ENCODE measurements at regions not wholly inside any gene's neighbourhood (a gene's known extent, or its start where the extent isn't known, plus 50 kb on each side); places are given as distances from the start of the nearest gene placed in this dataset.

- H3K4me3 ChIP-seq (ENCODE audit: low read depth, low read length, poor library complexity, severe bottlenecking) = no peak overlapping the region
- DNase-seq (ENCODE audit: low spot score) = no peak
- no TSS peak for BruUV-seq (replicated peaks)
- TF ChIP-seq CTCF (conservative IDR thresholded peaks at IDR 0.05; ENCODE audit: low read depth, low read length) = no peak
- TF ChIP-seq EZH2 (IDR thresholded peaks at IDR 0.05; ENCODE audit: borderline replicate concordance, low read depth, low read length, poor library complexity, severe bottlenecking) = no peak
- CTCF ChIA-PET = no interaction called here
- intact Hi-C loops (cut with micrococcal nuclease; ENCODE audit: unreplicated experiment) = no loop called here
- H3K27me3 ChIP-seq (replicated peaks; ENCODE audit: insufficient read depth, low read depth, low read length, poor library complexity) = no peaks in the 10 kb centered on the region
- no peaks in the 10 kb centered on the region for H3K4me1 ChIP-seq (ENCODE audit: insufficient read depth, low read length, poor library complexity, severe bottlenecking)
- POLR2A ChIA-PET (ENCODE audit: low non-redundant PET) = no interaction called here
- H3K27ac ChIP-seq (ENCODE audit: low read depth, low read length, poor library complexity, severe bottlenecking) = no peak overlapping the region
- H3K9me3 ChIP-seq (ENCODE audit: low read depth, low read length, poor library complexity, severe bottlenecking) = no peaks in the 10 kb centered on the region
- H3K36me3 ChIP-seq (ENCODE audit: insufficient read depth, low read length, poor library complexity, severe bottlenecking) = no peaks in the 10 kb centered on the region
These were observed 1391.1 kb downstream of the FSTL5 start for GRCh38 chr4:160772668-160773067.

- no TSS peak for BruUV-seq (replicated peaks)
- POLR2A ChIA-PET (ENCODE audit: low non-redundant PET) = no interaction called here
- Histone ChIP-seq H3K27me3 (replicated peaks; ENCODE audit: insufficient read depth, low read depth, low read length, poor library complexity) (no peaks in the 10 kb centered on the region), H3K36me3 (ENCODE audit: insufficient read depth, low read length, poor library complexity, severe bottlenecking) (no peaks in the 10 kb centered on the region), H3K4me1 (ENCODE audit: insufficient read depth, low read length, poor library complexity, severe bottlenecking) (no peaks in the 10 kb centered on the region), H3K4me3 (ENCODE audit: low read depth, low read length, poor library complexity, severe bottlenecking) (no peak overlapping the region), H3K27ac (ENCODE audit: low read depth, low read length, poor library complexity, severe bottlenecking) (no peak overlapping the region), H3K9me3 (ENCODE audit: low read depth, low read length, poor library complexity, severe bottlenecking) (no peaks in the 10 kb centered on the region)
- CTCF ChIA-PET = no interaction called here
- intact Hi-C loops (cut with micrococcal nuclease; ENCODE audit: unreplicated experiment) = no loop called here
- DNase-seq (ENCODE audit: low spot score) = no peak
- TF ChIP-seq CTCF (conservative IDR thresholded peaks at IDR 0.05; ENCODE audit: low read depth, low read length) = no peak
These were observed 1368.6 kb downstream of the FSTL5 start for GRCh38 chr4:160795216-160795615.

- CTCF ChIA-PET = no interaction called here
These were observed 1355.6 kb downstream of the FSTL5 start for GRCh38 chr4:160808174-160808573.

More at GRCh38 chr4:160808174-160808573, 1355.6 kb downstream of the FSTL5 start:
- no TSS peak for BruUV-seq (replicated peaks)
- Histone ChIP-seq H3K27me3 (replicated peaks; ENCODE audit: insufficient read depth, low read depth, low read length, poor library complexity) (no peaks in the 10 kb centered on the region), H3K4me1 (ENCODE audit: insufficient read depth, low read length, poor library complexity, severe bottlenecking) (no peaks in the 10 kb centered on the region), H3K9me3 (ENCODE audit: low read depth, low read length, poor library complexity, severe bottlenecking) (no peaks in the 10 kb centered on the region), H3K4me3 (ENCODE audit: low read depth, low read length, poor library complexity, severe bottlenecking) (no peak overlapping the region), H3K36me3 (ENCODE audit: insufficient read depth, low read length, poor library complexity, severe bottlenecking) (no peaks in the 10 kb centered on the region), H3K27ac (ENCODE audit: low read depth, low read length, poor library complexity, severe bottlenecking) (no peak overlapping the region)
- no peak for DNase-seq (ENCODE audit: low spot score)
- intact Hi-C loops (cut with micrococcal nuclease; ENCODE audit: unreplicated experiment) = no loop called here
- POLR2A ChIA-PET (ENCODE audit: low non-redundant PET) = no interaction called here
- TF ChIP-seq EZH2 (IDR thresholded peaks at IDR 0.05; ENCODE audit: borderline replicate concordance, low read depth, low read length, poor library complexity, severe bottlenecking) (no peak), CTCF (conservative IDR thresholded peaks at IDR 0.05; ENCODE audit: low read depth, low read length) (no peak)

Data from A673 (cell line).